HG03571 (cell line): ENCODE measurements at regions not wholly inside any gene's neighbourhood (a gene's known extent, or its start where the extent isn't known, plus 50 kb on each side); places are given as distances from the start of the nearest gene placed in this dataset.

ENCODE experiments used
- ATAC-seq: cut with Tn5 transposase; IDR thresholded peaks from one replicate; pipeline ENCODE4 v1.9.1; 2021; ENCODE audit not compliant: unreplicated experiment

DNA sequence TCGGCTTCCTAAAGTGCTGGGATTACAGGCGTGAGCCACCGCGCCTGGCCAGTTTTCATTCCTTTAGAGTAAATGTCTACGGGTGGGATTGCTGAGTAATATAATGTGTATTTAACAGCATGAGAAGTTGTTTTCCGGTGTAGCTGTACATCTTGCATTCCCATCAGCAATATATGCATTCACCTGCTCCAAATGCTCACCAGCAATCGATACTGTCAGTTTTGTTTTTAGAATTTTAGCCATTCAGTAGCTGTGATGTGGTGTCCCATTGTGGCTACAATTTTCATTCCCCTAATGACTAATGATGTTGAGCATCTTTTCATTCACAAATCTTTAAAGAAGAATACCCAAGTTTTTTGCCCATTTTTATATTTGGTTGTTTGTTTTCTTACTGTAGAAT lies 134.8 kb upstream of the RGMA start:
- ATAC-seq: no peak

DNA sequence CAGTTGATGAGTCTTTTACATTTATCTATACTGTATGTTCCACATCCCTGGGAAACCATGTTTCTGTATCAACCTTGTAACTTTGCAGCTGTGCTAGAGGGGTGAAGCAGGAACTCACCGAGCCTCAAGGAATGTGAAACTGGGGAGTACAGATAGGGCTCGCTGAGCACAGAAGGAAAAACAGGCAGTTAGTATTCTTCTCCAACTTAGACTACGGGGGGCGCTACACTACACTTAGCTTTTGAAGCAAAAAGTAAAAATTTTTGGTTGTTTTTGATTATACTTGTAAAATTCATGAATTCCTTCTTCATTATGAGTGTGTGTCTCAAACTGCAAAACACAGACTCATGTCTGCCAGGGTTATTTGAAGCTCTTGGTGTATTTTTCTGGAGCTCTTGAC lies 132.7 kb upstream of the RGMA start:
- ATAC-seq: no peak

GRCh38 chr15:93219859-93220420 lies 130.9 kb upstream of the RGMA start:
- no peak for ATAC-seq

DNA sequence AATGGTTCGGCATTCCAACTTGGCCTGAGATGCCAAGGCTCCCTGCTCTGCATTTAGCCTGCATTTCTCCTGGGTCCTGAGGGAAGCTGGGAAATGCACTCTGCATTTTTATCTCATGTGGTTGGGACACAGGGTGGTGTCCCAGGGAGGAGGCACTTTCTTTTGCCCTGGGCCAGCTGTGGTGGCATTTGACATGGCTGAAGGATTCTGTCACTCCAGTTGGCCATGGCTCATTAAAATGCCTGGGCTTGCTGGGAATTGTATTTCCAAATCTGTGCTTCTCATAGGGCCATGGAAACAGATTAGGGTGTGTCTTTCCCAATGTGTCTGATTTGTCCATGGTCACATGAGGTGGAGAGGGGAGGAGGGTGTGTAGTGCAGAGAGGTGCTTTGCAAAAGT lies 128.3 kb upstream of the RGMA start:
- ATAC-seq: no peak

GRCh38 chr15:93214106-93214505 lies 125.1 kb upstream of the RGMA start:
- ATAC-seq: no peak

DNA sequence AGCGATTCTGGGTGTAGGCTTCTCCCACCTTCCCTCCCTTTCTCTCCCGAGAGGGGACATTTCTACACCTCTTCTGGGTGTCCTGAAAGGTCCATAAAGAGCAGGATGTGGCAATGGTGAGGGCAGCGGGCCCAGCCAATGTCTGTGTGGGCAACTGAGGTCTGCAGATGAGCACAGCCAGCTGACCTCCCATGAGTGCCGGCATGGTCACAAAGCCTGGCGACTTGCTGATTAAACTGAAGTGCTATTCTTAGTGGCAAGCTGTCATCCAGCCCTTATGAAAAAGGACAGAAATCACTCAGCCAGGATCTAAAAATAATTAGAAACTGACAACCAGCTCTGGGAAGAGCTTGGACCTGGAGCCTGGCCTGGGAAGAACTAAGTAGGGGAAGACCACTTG lies 124.3 kb upstream of the RGMA start:
- no peak for ATAC-seq

DNA sequence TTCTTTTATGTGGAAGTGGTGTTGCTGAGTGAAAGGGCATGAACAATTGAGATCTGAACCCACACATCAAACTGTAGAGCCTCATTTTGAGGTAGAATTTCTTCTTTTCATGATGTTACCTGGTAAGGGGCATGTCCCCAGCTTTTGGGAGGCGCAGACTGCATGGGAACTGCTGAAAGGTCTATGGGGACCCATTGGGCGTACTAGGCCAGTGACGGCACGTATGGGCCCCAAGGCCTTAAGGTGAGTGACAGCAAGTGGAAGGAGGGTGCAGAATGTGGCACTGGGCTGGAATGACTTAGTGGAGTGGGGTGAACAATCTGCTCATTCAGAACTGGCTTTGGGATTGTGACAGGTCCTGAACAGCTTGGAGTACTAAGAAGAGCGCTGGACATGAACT lies 123.6 kb upstream of the RGMA start:
- ATAC-seq: no peak

DNA sequence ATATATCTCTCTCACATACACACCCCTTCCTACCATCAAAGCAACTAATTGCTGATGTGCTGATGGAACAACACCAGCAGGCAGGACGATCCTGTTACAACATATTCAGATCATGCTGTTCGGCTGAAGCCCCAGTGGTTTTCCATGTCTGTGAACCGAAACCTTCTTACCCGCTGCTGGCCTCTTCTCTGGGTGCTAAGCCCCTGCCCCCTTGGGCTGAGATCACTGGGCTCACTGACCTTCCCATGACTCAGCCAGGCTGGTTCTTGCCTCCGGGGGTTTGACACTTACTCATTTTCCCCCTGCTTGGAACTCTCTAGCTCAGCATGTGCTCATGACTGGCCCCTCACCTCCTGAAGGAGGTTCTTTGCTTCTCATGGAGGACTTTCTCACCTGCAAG lies 122.0 kb upstream of the RGMA start:
- ATAC-seq: no peak

GRCh38 chr15:93209690-93210445 lies 120.9 kb upstream of the RGMA start:
- ATAC-seq: no peak

- no peak for ATAC-seq
These were observed 117.9 kb upstream of the RGMA start for GRCh38 chr15:93206893-93207292.

GRCh38 chr15:93205413-93205812 lies 116.4 kb upstream of the RGMA start:
- no peak for ATAC-seq

- ATAC-seq: no peak
These were observed 114.0 kb upstream of the RGMA start for GRCh38 chr15:93203036-93203435.

DNA sequence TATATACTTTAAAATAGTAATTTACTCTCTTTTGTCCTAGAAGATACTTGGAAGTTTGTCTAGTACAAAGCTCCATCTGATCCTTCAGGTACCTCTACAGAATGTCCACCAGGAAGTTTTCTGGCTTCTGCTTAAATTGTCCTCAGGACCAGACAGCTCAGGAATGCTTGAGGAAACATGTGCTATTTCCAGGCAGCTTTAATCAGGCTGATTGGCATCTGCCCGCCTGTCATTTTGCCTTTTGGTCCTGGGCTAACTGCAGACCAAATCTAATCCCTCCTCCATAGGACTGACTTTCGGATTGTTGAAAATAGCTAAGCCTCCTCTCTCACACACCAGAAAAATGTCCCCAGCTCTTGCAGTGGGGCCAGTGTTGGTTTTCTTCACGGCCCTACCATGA lies 113.4 kb upstream of the RGMA start:
- ATAC-seq: no peak

GRCh38 chr15:93201940-93202339 lies 112.9 kb upstream of the RGMA start:
- no peak for ATAC-seq

DNA sequence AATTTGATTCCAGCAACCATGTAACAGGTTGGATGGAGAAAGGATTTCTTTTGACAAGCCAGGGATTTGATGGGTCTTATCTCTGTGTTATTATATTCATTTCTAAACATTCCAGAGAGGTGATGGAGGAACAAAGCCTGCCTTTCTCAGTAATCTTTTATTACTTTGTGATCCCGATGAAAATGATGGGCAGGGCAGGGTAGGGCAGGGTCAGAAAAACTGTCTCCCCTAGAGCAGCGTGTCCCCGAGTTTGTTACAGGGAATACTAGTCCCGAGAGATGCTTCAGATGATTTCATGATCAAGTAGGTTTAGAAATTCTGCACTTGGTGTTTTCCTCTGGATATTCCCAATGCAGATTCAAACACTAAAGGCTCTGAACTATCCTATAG lies 111.8 kb upstream of the RGMA start:
- no peak for ATAC-seq

GRCh38 chr15:93200081-93200836 lies 111.2 kb upstream of the RGMA start:
- no peak for ATAC-seq

DNA sequence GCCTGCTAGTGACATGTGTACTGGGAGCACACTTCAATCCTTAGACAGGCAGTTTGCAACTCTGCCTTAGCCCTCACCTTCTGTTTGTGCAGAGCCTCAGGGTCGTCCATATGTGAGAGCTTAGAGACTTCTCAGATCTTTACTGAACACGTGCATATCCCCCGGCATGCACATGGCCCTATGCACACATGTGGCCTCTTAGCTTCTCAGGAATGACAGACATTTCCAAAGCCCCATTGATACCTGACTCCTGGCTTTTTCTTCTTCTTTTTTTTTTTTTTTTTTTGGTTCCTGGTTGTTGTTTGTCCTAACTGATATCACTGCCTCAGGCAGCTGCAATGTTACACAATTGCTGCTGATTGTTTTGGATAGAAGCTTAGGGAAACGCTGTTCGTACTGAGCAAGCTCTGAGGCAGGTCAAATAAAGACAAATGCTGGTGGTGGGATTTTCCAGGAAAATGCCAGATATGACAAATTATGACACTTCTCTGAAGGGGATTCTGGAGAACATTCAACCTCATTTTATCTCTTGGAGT lies 107.2 kb upstream of the RGMA start:
- ATAC-seq: no peak

DNA sequence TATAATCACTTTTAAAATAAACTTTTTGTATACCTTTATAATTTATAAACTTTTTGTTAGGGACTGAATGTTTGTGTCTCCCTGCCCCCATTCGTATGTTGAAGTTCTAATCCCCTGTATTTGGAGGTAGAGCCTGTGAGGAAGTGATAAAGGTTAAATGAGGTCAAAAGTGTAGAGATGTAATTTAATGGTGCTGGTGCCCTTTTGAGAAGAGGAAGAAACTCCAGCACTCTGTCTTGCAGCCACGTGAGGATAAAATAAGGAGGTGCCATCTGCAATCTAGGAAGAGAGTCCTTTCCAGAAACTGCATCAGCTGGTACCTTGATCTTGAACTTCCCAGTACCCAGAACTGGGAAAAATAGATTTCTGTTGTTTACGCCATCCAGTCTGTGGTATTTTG lies 106.1 kb upstream of the RGMA start:
- ATAC-seq: no peak

DNA sequence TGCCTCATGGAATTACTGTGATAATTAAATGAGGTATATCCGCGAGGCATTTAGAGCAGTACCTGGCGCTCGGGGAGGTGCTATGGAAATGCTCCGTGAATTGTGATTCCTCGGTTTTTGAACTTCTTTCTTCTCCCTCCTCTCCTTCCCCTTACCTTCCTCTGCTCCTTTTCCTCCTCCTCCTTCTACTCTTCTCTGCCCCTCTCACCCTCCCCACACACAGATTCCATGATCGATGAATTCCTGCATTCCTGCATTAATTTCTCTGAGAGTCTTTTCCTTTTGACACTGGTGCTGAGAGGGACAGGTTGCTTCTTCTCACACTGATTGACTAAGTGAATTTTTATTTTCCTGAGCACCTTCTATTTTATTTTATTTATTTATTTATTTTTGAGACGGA lies 101.2 kb upstream of the RGMA start:
- ATAC-seq: no peak

GRCh38 chr15:93189561-93189960 lies 100.5 kb upstream of the RGMA start:
- ATAC-seq: no peak

DNA sequence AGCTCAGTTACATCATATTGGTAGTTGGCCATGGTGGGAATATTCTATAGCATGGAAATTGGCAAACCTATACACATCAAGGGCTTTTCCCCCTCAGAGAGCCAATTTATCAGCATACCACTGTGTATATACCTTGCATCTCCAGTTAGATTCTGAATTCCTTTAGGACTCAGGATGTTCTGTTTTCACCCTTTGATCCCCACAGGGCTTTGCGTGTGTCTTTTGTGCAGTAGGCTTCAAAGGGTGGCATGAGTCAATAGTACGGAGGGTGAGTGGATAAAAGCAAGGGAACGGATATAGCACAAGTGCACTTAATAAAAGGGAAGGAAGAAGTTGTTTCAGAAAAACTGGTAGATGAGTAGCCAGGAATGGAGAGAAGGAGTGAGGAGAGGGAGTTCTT lies 99.2 kb upstream of the RGMA start:
- no peak for ATAC-seq

- no peak for ATAC-seq
These were observed 96.8 kb upstream of the RGMA start for GRCh38 chr15:93185796-93186195.
